H9 (cell line): ENCODE measurements at regions not wholly inside any gene's neighbourhood (a gene's known extent, or its start where the extent isn't known, plus 50 kb on each side); places are given as distances from the start of the nearest gene placed in this dataset.

ENCODE experiments used
- DNase-seq: peaks from one replicate; pipeline ENCODE4 v3.0.0-alpha.2; 2017
- H2AFZ ChIP-seq: one replicate; pipeline ENCODE4 v1.6.1; 2013; ENCODE audit warnings: mild to moderate bottlenecking, low read length, control low read depth, moderate library complexity
- H2AK5ac ChIP-seq: 2 replicates; pipeline ENCODE4 v1.6.1; 2013; ENCODE audit warnings: low read length, control low read depth, mixed read lengths; ENCODE audit not compliant: insufficient read length
- H2BK120ac ChIP-seq: one replicate; pipeline ENCODE4 v1.6.1; 2013; ENCODE audit warnings: low read depth, mild to moderate bottlenecking, low read length, control low read depth, inconsistent platforms; ENCODE audit not compliant: poor library complexity, severe bottlenecking
- H2BK12ac ChIP-seq: 2 replicates; pipeline ENCODE4 v1.6.1; 2013; ENCODE audit warnings: low read length, control low read depth, mixed read lengths, low read depth; ENCODE audit not compliant: insufficient read length
- H2BK15ac ChIP-seq: 2 replicates; pipeline ENCODE4 v1.6.1; 2013; ENCODE audit warnings: low read depth, low read length, control low read depth
- H2BK20ac ChIP-seq: one replicate; pipeline ENCODE4 v1.6.1; 2013; ENCODE audit warnings: low read depth, mild to moderate bottlenecking, low read length, control low read depth, inconsistent platforms; ENCODE audit not compliant: poor library complexity, severe bottlenecking
- H2BK5ac ChIP-seq: 2 replicates; pipeline ENCODE4 v1.6.1; 2013; ENCODE audit warnings: low read length, control low read depth, mixed read lengths; ENCODE audit not compliant: insufficient read length
- H3K14ac ChIP-seq: 2 replicates; pipeline ENCODE4 v1.6.1; 2013; ENCODE audit warnings: low read length, control low read depth; ENCODE audit not compliant: insufficient read depth
- H3K18ac ChIP-seq: 2 replicates; pipeline ENCODE4 v1.6.1; 2013; ENCODE audit warnings: low read depth, mild to moderate bottlenecking, mixed read lengths, low read length, control low read depth; ENCODE audit not compliant: insufficient read length
- H3K23ac ChIP-seq: 2 replicates; pipeline ENCODE4 v1.6.1; 2013; ENCODE audit warnings: low read length, control low read depth, mixed read lengths, low read depth; ENCODE audit not compliant: insufficient read length
- H3K23me2 ChIP-seq: 2 replicates; pipeline ENCODE4 v1.6.1; 2013; ENCODE audit warnings: low read depth, mild to moderate bottlenecking, mixed read lengths, low read length, control low read depth; ENCODE audit not compliant: insufficient read length, poor library complexity, severe bottlenecking
- H3K27ac ChIP-seq: 2 replicates; pipeline ENCODE4 v1.5.1; 2013; ENCODE audit warnings: low read length, control low read depth, mixed read lengths, low read depth; ENCODE audit not compliant: insufficient read length
- H3K27me3 ChIP-seq: 2 replicates; pipeline ENCODE4 v1.6.1; 2013; ENCODE audit warnings: low read length, control low read depth, inconsistent platforms; ENCODE audit not compliant: insufficient read depth
- H3K4ac ChIP-seq: 2 replicates; pipeline ENCODE4 v1.6.1; 2013; ENCODE audit warnings: low read depth, mild to moderate bottlenecking, control low read depth, inconsistent platforms, low read length, moderate library complexity
- H3K4me1 ChIP-seq: 2 replicates; pipeline ENCODE4 v1.6.1; 2013; ENCODE audit warnings: low read length, control low read depth, inconsistent platforms; ENCODE audit not compliant: insufficient read depth
- H3K4me2 ChIP-seq: 2 replicates; pipeline ENCODE4 v1.6.1; 2013; ENCODE audit warnings: low read length, control low read depth, mixed read lengths; ENCODE audit not compliant: insufficient read length, insufficient read depth
- H3K56ac ChIP-seq: 2 replicates; pipeline ENCODE4 v1.6.1; 2013; ENCODE audit warnings: low read depth, mild to moderate bottlenecking, mixed read lengths, low read length, control low read depth; ENCODE audit not compliant: insufficient read length
- H3K79me1 ChIP-seq: 2 replicates; pipeline ENCODE4 v1.6.1; 2013; ENCODE audit warnings: low read depth, mild to moderate bottlenecking, moderate library complexity, low read length, control low read depth, inconsistent platforms; ENCODE audit not compliant: insufficient read depth, poor library complexity, severe bottlenecking
- H3K79me2 ChIP-seq: 2 replicates; pipeline ENCODE4 v1.6.1; 2013; ENCODE audit warnings: low read length, control low read depth, inconsistent platforms; ENCODE audit not compliant: insufficient read depth
- H3K9ac ChIP-seq: 2 replicates; pipeline ENCODE4 v1.6.1; 2013; ENCODE audit warnings: low read length, control low read depth, mixed read lengths; ENCODE audit not compliant: insufficient read length; ENCODE audit errors: extremely low read depth
- H3K9me3 ChIP-seq: one replicate; pipeline ENCODE4 v1.6.1; 2013; ENCODE audit warnings: low read depth, low read length, inconsistent platforms; ENCODE audit not compliant: control insufficient read depth
- H3T11ph ChIP-seq: one replicate; pipeline ENCODE4 v1.6.1; 2013; ENCODE audit warnings: mild to moderate bottlenecking, low read length, control low read depth, inconsistent platforms
- H4K20me1 ChIP-seq: one replicate; pipeline ENCODE4 v1.6.1; 2013; ENCODE audit not compliant: control insufficient read depth, insufficient read length, insufficient read depth
- H4K5ac ChIP-seq: 2 replicates; pipeline ENCODE4 v1.6.1; 2013; ENCODE audit warnings: low read depth, mild to moderate bottlenecking, mixed read lengths, low read length, control low read depth; ENCODE audit not compliant: insufficient read length
- H4K8ac ChIP-seq: replicated peaks from 2 replicates; pipeline ENCODE4 v1.6.1; 2013; ENCODE audit warnings: low read length, control low read depth, mixed read lengths, low read depth; ENCODE audit not compliant: insufficient read length
- H4K91ac ChIP-seq: 2 replicates; pipeline ENCODE4 v1.6.1; 2013; ENCODE audit warnings: low read depth, mild to moderate bottlenecking, moderate library complexity, mixed read lengths, low read length, control low read depth; ENCODE audit not compliant: insufficient read length
- H3K27ac Mint-ChIP-seq, 3 experiments: 2 replicates in 2 of 3; 3 replicates in 1 of 3; pipeline ENCODE4 v1.8.0; 2020 to 2021; ENCODE audit warnings: mixed read lengths in 3 of 3, mild to moderate bottlenecking in 1 of 3, moderate library complexity in 1 of 3
- H3K27me3 Mint-ChIP-seq: 2 replicates; pipeline ENCODE4 v1.8.0; 2021; ENCODE audit warnings: low read depth, mild to moderate bottlenecking, moderate library complexity, mixed read lengths
- H3K36me3 Mint-ChIP-seq, 3 experiments: 2 replicates in 2 of 3; 3 replicates in 1 of 3; pipeline ENCODE4 v1.8.0; 2020 to 2021; ENCODE audit warnings: low read depth in 3 of 3, mixed read lengths in 3 of 3; ENCODE audit not compliant: insufficient read depth in 1 of 3
- H3K4me1 Mint-ChIP-seq, 2 experiments: 2 replicates each; pipeline ENCODE4 v1.8.0; 2020; ENCODE audit warnings: mixed read lengths in 2 of 2
- H3K4me3 Mint-ChIP-seq, 2 experiments: 2 replicates in 1 of 2; 3 replicates in 1 of 2; pipeline ENCODE4 v1.8.0; 2020 to 2021; ENCODE audit warnings: mild to moderate bottlenecking in 2 of 2, mixed read lengths in 2 of 2, moderate library complexity in 1 of 2
- H3K9me3 Mint-ChIP-seq, 2 experiments: 2 replicates in 1 of 2; 3 replicates in 1 of 2; pipeline ENCODE4 v1.8.0; 2020; ENCODE audit warnings: mild to moderate bottlenecking in 2 of 2, mixed read lengths in 2 of 2, moderate library complexity in 1 of 2
- WGBS: extraction: QIAGEN DNeasy Blood & Tissue Kit; methylation state at CpG from one replicate; pipeline ENCODE4 v1.1.7; 2013; ENCODE audit warnings: missing lambda C conversion rate, low lambda C conversion rate, mixed read lengths; ENCODE audit not compliant: insufficient read length; ENCODE audit errors: extremely low coverage; 5-methylcytosine and 5-hydroxymethylcytosine counted together
- TF ChIP-seq, protein P1 (sequence below): fragments of 200-600 bp; sonication (generic); conservative IDR thresholded peaks from 3 replicates; pipeline ENCODE4 v1.8.0; 2021; ENCODE audit warnings: antibody characterized with exemption, mild to moderate bottlenecking

DNA sequence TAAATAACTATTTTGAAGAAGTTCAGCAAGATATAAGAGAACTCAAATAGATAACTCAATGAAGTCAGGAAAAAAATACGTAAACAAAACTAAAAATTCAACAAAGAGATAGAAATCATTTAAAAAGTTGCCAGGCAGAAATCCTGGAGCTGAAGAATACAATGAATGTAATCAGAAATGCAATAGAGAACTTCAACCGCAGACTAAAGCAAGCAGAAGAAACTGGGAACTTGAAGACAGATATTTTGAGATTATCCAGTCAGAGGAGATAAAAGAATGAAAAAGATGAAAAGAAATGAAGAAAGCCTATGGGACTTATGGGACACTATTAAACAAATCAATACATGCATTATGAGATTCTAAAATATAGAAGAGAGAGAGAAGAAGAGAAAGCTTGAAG lies 129.1 kb upstream of the LPAR1 start:
- no peak overlapping the region for H2BK20ac ChIP-seq
- no peaks in the 10 kb centered on the region for H3K79me2 ChIP-seq
- TF ChIP-seq, protein P1, sequence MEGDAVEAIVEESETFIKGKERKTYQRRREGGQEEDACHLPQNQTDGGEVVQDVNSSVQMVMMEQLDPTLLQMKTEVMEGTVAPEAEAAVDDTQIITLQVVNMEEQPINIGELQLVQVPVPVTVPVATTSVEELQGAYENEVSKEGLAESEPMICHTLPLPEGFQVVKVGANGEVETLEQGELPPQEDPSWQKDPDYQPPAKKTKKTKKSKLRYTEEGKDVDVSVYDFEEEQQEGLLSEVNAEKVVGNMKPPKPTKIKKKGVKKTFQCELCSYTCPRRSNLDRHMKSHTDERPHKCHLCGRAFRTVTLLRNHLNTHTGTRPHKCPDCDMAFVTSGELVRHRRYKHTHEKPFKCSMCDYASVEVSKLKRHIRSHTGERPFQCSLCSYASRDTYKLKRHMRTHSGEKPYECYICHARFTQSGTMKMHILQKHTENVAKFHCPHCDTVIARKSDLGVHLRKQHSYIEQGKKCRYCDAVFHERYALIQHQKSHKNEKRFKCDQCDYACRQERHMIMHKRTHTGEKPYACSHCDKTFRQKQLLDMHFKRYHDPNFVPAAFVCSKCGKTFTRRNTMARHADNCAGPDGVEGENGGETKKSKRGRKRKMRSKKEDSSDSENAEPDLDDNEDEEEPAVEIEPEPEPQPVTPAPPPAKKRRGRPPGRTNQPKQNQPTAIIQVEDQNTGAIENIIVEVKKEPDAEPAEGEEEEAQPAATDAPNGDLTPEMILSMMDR = no peak
- no peak overlapping the region for H4K5ac ChIP-seq
- no peak overlapping the region for H2BK15ac ChIP-seq
- H2BK5ac ChIP-seq = no peak overlapping the region
- no peak overlapping the region for H3K27ac Mint-ChIP-seq
- 0 out of 4 replicates have a peak, but pooled peaks cover 0 to 3% of the 10 kb centered on the region in 2 experiments for H3K4me1 Mint-ChIP-seq
- H3K4me3 Mint-ChIP-seq = no peak overlapping the region
- no peak overlapping the region for H3K56ac ChIP-seq
- no peak overlapping the region for H3K4me2 ChIP-seq
- no peak overlapping the region for H4K8ac ChIP-seq
- H4K91ac ChIP-seq = no peak overlapping the region
- H3K23ac ChIP-seq = no peak overlapping the region
- no peaks in the 10 kb centered on the region for H3K27me3 Mint-ChIP-seq
- H3K4ac ChIP-seq = no peak overlapping the region
- H3K18ac ChIP-seq = no peak overlapping the region
- no peak overlapping the region for H3K14ac ChIP-seq
- no peak overlapping the region for H2AK5ac ChIP-seq
- peaks cover 19 to 24% of the 10 kb centered on the region in 2 experiments for H3K9me3 Mint-ChIP-seq
- no peaks in the 10 kb centered on the region for H3K23me2 ChIP-seq
- no peaks in the 10 kb centered on the region for H3K79me1 ChIP-seq
- H2BK120ac ChIP-seq = no peak overlapping the region
- no peak overlapping the region for H3K27ac ChIP-seq
- WGBS = no CpG with 5 or more reads among the region's 2 CpGs
- H3K36me3 Mint-ChIP-seq = peaks cover 4 to 20% (median 8%) of the 10 kb centered on the region in 3 experiments; a peak in 5 of 7 replicates
- H2BK12ac ChIP-seq = no peak overlapping the region
- H4K20me1 ChIP-seq = no peaks in the 10 kb centered on the region
- no peak overlapping the region for H3K9ac ChIP-seq
- no peaks in the 10 kb centered on the region for H3K9me3 ChIP-seq
- no peak overlapping the region for H2AFZ ChIP-seq
- no peaks in the 10 kb centered on the region for H3K27me3 ChIP-seq
- H3K4me1 ChIP-seq = no peaks in the 10 kb centered on the region
- no peak for DNase-seq
- H3T11ph ChIP-seq = no peak overlapping the region
